SKM-1 (cell line): ENCODE measurements at regions not wholly inside any gene's neighbourhood (a gene's known extent, or its start where the extent isn't known, plus 50 kb on each side); places are given as distances from the start of the nearest gene placed in this dataset.
"Not testable (repeated sequence)": the region's sequence is repeated elsewhere in the genome, so short reads cannot be mapped to it uniquely, and the experiment has no call there.

Experiments used
- DNase-seq: peaks from one replicate; lab custom pipeline; 2025; ENCODE audit not compliant: unreplicated experiment; lab: John Stamatoyannopoulos, UW

DNA sequence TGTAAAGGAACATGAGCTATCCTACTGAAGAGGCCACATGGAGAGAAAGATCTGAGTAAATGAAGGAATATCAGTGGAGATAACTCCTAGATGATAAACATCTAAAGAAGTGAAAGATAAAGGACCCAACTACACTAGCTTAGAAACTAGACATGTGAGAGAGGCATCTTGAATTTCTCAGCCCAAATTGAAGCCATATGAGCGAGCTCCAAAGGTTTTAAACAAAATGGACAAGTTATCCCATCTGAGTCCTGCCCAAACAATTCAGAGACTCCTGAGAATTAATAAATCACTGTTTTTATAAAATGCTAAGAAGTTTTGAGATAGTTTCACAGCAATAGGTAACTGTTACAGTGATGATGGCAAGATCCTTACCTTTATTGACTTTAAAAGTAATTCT, 438.9 kb downstream of the NAV3 start:
- DNase-seq, result no peak

DNA sequence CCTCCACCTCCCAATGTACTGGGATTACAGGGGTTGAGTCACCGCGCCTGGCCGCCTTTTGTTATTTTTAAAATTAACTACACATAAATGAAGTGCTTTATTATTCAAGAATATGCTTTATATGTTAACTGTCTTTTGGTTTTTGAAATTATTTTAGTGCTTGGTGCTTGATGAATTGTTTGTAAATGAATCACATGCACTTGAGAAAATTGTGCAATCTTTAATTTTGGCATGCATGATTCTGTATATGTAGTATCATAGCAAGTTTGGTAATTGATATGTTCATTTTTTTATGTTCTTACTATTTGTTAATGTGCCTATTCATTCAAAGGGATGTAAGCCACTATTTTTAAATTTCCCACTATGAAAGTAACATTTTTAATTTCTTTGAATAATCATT, 440.9 kb downstream of the NAV3 start:
- no peak for DNase-seq

DNA sequence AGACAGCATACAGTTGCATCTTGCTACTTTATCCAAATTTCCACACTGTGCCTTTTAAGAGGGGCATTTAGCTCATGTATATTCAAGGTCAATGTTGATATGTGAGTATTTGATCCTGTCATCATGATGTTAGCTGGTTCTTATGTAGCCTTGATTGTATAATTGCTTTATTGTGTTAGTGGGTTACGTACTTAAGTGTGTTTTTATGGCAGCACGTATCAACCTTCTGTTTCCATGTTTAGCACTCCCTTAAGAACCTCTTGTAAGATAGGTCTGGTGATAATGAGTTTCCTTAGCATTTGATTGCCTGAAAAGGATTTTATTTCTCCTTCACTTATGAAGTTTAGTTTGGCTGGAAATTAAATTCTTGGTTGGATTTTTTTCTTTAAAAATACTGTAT, 445.2 kb downstream of the NAV3 start:
- DNase-seq, result no peak

DNA sequence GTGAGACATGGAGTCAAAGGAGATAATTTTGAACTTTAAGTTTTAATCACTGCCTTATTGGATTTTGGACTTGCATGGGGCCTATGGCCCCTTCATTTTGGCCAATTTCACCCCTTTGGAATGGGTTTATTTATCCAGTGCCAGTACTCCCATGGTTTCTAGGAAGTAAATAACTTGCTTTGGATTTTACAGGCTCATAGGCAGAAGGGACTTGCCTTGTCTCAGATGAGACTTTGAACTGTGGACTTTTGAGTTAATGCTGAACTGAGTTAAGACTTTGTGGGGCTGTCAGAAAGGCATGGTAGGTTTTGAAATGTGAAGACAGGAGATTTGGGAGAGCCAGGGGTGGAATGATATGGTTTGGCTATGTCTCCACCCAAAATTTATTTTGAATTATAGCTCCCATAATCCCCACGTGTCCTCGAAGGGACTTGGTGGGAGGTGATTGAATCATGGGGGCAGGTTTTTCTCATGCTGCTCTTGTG, 448.1 kb downstream of the NAV3 start:
- no peak for DNase-seq

DNA sequence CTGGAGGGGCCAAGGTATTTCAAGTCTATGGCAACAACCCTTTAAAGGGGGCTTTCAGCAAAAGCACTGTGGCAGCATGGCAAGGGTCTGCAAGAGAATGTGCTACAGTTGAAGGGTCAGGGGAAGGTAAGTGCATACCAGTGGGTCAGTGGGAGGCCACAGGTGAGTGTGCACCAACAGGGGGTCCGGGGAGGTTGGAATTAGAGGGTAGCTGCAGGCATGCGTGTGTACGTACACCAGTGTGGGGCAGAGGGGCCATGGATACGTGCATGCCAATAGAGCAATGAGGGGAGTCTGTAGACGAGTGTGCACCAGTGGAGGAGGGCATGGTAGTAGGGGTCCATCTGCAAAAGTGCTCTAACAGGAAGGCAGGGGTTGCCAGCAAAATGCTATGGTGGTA, 448.9 kb downstream of the NAV3 start:
- DNase-seq, result no peak

DNA sequence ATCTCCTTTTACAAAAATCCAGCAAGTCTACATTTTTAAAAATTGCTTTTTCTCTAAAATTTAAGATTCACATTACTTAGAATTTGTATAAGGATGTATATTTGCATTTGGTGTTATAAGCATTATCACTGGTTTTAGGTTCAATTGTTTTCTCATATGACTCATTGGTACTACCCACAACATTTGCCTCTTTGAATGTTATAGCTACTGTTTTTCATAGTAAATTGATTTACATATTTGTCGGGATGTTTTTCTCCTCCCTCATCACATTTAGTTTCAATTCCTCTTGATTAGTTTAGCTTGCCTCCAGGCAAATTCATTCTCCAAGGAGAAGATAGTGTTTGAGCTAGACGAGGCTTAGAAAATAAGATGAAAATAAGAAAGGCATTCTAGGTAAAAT, 450.4 kb downstream of the NAV3 start:
- DNase-seq, result not testable (repeated sequence)

DNA sequence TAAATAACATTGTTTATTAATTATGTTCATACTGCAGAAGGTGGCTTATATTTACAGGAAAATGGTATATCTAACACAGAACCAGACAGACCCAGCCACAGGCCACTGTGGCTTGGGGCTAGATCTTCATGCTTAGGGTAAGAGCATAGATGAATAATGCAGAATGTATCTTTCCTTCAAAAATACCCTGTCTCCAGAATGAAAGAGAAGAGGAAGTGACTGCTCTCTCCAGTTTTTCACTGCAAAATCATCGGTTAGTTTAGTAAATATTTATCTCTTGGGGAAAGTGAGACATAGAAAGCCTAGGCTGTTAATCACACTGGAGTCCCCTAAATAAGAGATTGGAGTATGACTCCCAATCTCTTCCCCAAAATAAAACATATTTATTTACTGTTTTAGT, 453.7 kb downstream of the NAV3 start:
- no peak for DNase-seq

DNA sequence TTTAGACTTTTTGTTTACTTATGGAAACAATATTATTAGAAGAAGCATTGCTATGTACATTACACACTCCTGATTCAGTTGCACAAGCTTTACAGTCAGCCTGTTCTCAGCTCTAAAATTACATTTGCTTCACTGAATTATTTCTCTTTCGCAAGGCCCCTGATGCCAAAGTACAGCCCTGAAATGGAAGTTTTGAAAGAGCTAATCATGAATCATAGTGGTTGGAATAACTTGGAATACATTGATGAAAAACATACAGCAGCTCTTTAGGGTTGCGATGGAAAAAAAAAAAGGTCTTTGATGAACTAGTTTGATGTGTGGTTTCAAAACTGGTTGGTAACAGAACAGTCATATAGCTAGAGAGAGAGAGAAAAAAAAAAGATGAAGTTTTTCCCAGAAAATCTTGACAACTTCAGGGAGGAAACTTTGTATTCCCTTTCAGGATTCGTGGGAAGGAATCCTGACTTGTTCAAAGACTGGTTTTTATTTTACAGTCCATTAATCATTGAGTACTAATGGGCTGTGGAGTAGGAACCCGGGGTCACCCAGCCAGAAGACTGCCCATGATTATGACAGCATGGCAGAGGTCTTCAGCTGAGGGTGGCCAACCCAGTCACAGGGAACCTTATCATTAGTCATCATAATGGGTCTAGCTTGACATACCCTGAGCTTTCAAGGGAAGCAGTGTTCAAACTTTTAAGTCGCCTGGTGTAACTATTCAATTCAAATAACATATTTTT, 460.1 kb downstream of the NAV3 start:
- DNase-seq, result no peak

DNA sequence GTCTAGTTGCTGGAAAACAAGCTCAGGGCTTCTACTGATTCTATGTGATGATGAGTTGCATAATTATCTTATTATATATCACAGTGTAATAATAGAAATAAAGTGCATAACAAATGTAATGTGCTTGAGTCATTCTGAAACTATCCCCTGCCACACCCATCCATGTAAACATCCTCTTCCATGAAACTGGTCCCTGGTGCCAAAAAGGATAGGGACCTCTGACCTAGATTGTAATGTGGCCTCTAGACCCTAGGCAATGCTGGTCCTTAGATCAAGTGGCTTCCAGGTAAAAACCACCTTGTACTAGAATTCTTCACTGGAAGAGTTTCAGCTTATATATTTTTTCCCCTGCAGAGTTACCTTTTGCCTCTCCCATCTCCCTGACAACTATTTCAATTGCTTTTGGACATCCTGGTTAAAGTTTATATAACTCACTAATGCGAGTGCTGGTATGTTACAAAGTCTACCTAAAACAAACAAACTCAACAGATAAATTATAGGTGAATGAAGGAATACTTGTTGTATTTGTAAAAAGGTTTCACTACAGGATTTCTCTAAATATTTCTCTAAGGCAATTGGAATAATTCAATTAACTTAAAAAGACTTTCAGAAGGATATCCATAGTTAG, 462.5 kb downstream of the NAV3 start:
- no peak for DNase-seq

DNA sequence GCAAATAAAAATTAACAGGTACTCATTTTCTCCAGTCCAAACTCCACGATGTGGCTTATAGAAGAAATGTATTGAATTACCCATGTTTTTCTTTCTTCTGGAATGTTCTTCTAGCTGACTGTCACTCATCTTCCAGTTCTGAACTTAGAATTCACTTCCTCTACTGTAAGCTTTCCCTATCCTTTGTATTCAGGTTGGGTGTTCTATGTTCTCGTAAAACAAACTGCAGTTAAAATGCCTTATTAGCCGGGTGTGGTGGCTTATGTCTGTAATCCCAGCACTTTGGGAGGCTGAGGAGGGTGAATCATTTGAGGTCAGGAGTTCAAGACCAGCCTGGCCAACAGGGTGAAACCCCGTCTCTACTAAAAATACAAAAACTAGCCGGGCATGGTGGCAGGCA, 470.6 kb downstream of the NAV3 start:
- not testable (repeated sequence) for DNase-seq

DNA sequence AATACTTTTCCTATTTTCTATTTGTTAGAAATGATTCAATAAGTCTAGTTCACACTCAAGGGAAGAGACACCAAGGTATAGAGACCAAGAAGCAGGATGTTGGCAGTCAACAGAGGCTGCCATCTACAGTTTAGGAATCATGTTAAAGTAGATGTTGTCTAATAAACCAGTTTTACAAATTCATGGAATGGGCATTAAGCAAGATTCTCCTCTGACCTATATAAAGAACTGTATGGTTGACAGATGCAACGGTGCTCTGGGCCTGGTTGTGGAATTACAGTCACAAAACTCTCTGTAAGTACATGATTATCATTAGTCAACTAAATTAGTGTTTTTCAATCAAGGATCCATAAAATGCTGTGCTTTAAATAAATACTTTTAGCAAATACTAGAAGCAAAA, 475.1 kb downstream of the NAV3 start:
- no peak for DNase-seq

DNA sequence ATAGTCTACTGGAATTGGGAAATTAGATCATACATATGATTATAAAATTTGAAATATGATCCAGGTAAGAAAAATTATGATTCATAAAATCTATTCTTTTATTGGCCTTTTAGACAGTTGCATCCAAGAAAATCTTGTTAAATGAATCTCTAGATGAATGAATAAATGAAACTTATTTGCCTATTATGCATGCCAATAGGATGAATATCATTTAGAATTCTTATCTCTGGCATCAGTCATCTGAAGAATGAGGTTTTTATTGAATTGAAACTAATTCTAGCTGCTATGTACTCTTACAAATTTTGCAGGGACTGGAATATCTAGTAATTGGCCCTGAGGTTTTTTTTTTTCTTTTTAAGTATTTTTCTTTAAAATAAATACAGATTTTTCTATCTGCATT, 475.5 kb downstream of the NAV3 start:
- DNase-seq, result no peak

DNA sequence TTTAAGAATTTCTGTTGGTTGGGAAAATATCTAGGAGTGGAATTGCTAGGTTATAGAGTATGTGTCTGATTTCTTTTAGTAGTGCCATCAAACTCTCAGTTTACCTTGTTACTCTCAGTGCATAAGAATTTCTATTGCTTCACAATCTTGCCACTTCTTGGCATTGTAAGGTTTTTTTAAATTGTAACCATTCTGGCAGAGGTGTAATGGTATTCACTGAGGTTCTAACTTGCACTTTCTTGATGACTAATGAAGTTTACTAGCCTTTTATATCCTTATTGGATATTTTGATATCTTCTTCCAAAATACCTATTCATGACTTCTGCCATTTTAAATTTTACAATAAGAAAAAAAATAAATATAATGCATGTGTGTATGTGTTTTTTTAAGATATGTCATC, 478.0 kb downstream of the NAV3 start:
- DNase-seq, result no peak

DNA sequence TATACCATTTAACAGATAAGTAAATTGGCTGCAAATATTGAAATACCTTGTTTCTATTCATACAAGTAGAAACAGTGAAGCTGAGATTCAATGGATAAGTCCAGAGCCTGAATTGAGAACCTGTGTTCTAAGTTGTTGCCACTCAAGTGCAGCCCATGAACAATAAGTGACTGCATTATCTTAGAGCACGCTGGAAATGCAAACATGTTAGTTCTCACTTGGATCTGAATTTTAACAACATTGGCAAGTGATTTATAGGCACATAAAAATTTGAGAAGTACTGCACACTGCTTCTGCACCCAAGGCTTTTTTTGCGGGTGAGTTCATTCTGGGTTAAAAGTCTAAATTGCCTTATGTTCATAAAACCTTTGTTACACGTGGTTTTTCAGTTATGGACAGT, 484.3 kb downstream of the NAV3 start:
- DNase-seq, result no peak

DNA sequence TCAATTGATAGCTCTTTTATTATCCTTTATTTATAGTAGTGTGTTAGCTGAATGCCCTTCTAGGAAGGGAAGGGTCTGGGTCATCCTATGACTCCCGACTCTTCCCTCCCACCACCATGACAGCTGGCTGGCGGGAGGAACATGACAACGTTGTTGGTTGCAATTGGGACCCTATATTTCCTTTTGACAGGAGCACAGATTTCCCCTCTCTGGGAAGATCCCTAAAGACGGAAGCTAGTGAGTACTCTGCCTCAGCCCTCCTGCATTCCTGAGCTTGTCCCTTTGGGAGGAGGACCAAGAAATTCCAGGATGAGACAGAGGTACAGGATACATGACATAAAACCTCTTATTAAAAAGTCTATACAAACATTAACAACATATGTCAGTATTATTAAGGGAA, 485.4 kb downstream of the NAV3 start:
- no peak for DNase-seq

DNA sequence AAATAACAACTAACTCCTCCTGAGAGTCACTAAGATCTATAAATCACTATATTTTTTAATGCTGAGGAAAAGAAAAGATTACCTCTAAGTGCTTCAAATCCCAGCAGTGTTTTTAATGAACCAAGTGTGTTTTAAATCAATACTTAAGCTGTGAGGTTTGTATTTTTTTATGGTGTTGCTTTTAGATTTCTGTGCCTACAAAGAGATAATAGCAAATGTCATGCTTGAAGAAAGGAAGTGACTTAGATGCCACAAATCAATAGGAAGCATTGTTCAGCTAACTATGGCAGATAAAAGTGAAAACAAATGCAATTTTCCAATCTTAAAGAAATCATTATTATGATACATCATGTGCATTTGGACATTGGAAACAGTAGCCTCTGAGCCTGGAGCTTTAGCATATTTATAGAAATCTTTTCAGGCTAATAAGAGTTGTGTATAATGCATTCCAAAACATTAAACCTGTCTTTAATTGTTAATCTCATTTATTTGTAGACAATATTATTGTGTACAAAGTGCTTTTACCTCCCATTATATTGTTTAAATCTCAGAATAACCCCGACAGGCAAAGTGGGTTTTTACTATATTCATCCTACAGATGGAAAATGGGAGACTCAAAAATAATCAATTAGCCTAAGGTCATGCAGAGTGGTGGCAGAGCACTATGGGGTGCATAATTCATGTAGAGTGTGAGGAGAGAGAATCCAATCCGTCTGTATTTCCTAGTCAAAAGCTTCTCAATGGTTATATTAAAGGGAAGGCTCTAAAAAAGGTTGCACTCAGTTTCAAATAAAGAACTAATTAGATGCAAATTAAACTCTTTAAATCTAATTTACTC, 486.2 kb downstream of the NAV3 start:
- no peak for DNase-seq

DNA sequence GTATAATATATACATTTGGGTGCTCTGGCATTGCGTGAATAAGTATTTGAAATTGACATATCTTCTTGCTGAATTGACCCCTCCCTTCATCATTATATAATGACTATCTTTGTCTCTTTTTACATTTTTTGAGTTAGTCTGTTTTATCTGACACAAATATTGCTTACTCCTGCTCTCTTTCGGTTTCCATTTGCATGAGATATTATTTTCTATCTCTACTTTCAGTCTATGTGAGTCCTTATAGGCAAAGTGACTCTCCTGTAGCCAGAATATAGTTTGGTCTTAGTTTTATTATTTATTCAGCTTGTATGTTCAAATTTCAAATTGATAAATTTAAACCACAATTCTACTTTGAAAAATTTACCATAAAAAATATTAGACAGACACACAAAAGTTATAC, 491.0 kb downstream of the NAV3 start:
- DNase-seq, result no peak

DNA sequence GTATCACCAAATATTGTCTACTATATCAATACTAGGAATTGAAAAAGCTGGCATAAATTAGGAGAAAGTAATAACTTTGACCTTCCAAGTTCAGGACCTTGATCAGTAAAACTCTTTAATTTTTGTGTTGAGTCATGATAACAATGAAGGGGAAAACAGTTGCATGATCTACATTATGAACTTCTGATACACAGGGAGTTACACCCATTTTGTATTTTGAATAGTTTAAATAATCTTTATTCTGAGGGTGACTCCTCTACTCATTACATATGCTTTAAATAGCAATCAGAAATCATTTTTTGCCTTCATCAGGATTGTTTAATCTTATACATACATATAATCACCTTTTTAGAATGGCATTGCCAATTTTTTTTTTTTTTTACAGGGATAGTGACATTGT, 492.5 kb downstream of the NAV3 start:
- DNase-seq, result no peak

DNA sequence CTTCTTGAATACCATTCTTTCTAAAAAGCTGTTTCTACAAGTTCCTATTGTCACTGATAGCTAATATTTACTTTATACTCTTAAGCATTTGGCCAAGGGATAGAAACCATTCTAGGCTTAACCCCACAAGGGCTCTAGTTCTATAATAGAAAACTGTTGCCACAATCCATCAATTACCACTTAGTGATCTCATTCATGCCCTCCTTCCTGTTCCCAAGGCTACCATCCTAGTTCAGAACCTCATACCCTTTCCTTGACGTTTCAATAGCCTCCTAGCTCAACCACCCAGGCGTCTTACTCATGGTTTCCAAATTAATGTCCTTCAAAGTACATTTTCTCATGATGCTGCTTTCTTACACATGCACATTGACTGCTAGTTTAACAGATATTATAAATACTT, 493.5 kb downstream of the NAV3 start:
- no peak for DNase-seq

DNA sequence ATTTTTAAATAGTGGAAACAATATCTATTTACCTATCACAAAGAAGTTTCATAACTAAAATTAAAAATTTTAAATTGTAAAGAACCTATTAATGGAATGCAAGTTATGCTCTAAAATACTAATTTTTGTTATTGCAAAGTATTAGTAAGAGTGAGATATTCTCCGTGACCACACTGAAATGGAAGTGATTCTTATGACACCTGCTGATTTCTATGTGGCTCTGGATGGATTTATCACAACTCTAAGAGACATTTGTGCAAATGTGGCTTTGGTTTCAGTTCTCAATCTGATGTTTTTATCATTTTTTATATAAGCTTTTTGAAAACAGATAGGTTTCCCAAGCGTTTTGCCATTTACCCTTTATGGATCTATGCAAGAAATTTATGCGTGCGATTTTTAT, 497.8 kb downstream of the NAV3 start:
- DNase-seq, result no peak

DNA sequence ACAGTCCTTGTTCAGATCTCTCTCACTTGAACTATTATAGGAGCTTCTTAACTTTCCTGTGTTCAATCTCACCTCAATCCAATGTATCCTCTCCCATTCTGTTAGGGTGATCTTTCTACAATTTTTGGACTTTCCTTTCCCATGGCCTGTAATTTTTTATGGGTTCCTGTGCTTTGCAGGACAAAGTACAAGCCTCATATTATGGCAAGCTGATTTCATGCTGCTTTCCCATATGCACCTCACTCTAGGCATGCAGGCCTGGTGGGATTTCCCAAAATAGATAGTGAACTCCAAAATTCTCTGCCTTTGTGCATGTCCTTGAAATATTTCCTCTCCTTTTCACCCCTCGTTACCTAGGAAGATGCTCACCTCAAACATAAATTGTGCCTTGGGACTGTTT, 499.4 kb downstream of the NAV3 start:
- DNase-seq, result no peak

DNA sequence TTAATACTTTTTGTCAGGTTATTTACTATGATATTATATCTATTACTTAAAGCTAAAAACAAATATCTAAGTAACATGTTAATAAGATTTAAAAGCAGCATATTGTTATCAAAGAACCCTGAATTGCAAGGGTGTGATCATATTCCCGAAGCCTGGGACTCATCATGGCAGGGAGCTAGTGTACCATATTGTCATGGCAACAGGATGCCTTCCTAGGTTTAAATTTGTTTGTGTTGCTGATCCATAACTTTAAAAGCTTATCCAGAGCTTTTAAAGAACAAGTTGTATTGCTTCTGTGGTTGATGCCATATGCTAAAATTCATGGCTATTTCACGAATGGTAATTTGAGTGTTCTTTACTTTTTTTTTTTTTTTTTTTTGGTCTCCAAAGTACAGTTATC, 500.5 kb downstream of the NAV3 start:
- DNase-seq, result no peak
